GM23338 (cell line): ENCODE measurements at regions not wholly inside any gene's neighbourhood (a gene's known extent, or its start where the extent isn't known, plus 50 kb on each side); places are given as distances from the start of the nearest gene placed in this dataset.

Source experiments
- ATAC-seq: fragments of 200-7000 bp; cut with Tn5 transposase; 3 replicates; pipeline ENCODE4 v1.9.1; 2020
- DNase-seq: peaks from one replicate; pipeline ENCODE4 v3.0.0-alpha.2; 2015; ENCODE audit warnings: low spot score
- H2AFZ ChIP-seq: fragments of 200-600 bp; sonication (generic); 2 replicates; pipeline ENCODE4 v1.8.0; 2016; ENCODE audit warnings: antibody characterized with exemption, mild to moderate bottlenecking, moderate library complexity
- H3F3A ChIP-seq: fragments of 200-600 bp; sonication (generic); replicated peaks from 2 replicates; pipeline ENCODE4 v1.8.0; 2017; ENCODE audit warnings: antibody characterized with exemption, mixed run types, low read depth
- H3K27ac ChIP-seq: fragments of 200-600 bp; sonication (generic); 2 replicates; pipeline ENCODE4 v1.6.1; 2016; ENCODE audit warnings: low read depth
- H3K27me3 ChIP-seq: fragments of 200-600 bp; sonication (generic); 2 replicates; pipeline ENCODE4 v1.8.0; 2016; ENCODE audit warnings: mild to moderate bottlenecking, mixed run types, moderate library complexity; ENCODE audit not compliant: insufficient read depth
- H3K36me3 ChIP-seq: fragments of 200-600 bp; sonication (generic); 2 replicates; pipeline ENCODE4 v1.8.0; 2016; ENCODE audit warnings: mild to moderate bottlenecking; ENCODE audit not compliant: insufficient read depth
- H3K4me1 ChIP-seq: fragments of 200-600 bp; sonication (generic); 2 replicates; pipeline ENCODE4 v1.8.0; 2016; ENCODE audit warnings: mild to moderate bottlenecking, moderate library complexity; ENCODE audit not compliant: insufficient read depth
- H3K4me2 ChIP-seq: fragments of 200-600 bp; sonication (generic); 2 replicates; pipeline ENCODE4 v1.7.1; 2017; ENCODE audit warnings: mixed run types
- H3K4me3 ChIP-seq: fragments of 200-600 bp; sonication (generic); 2 replicates; pipeline ENCODE4 v1.6.1; 2016; ENCODE audit warnings: mixed run types
- H3K79me2 ChIP-seq: fragments of 200-600 bp; sonication (generic); replicated peaks from 2 replicates; pipeline ENCODE4 v1.8.0; 2017; ENCODE audit warnings: mild to moderate bottlenecking; ENCODE audit not compliant: insufficient read depth
- H3K9me2 ChIP-seq: fragments of 200-600 bp; sonication (generic); 2 replicates; pipeline ENCODE4 v1.8.0; 2017; ENCODE audit not compliant: insufficient read depth
- H4K20me1 ChIP-seq: fragments of 200-600 bp; sonication (generic); replicated peaks from 2 replicates; pipeline ENCODE4 v1.8.0; 2017; ENCODE audit warnings: mild to moderate bottlenecking; ENCODE audit not compliant: insufficient read depth
- H3K27ac Mint-ChIP-seq: 2 replicates; pipeline ENCODE4 v1.8.0; 2020; ENCODE audit warnings: inconsistent platforms, mild to moderate bottlenecking, moderate library complexity, mixed read lengths
- H3K27me3 Mint-ChIP-seq: 3 replicates; pipeline ENCODE4 v1.8.0; 2022; ENCODE audit warnings: low read depth, mild to moderate bottlenecking, moderate library complexity, mixed read lengths, inconsistent platforms; ENCODE audit not compliant: insufficient read depth, poor library complexity
- H3K36me3 Mint-ChIP-seq: 3 replicates; pipeline ENCODE4 v1.8.0; 2021; ENCODE audit warnings: low read depth, mild to moderate bottlenecking, inconsistent platforms, moderate library complexity, mixed read lengths
- H3K4me1 Mint-ChIP-seq: 3 replicates; pipeline ENCODE4 v1.8.0; 2020; ENCODE audit warnings: mild to moderate bottlenecking, inconsistent platforms, mixed read lengths
- H3K4me3 Mint-ChIP-seq: 3 replicates; pipeline ENCODE4 v1.8.0; 2021; ENCODE audit warnings: moderate library complexity, mild to moderate bottlenecking, inconsistent platforms, mixed read lengths
- H3K9me3 Mint-ChIP-seq: 3 replicates; pipeline ENCODE4 v1.8.0; 2020; ENCODE audit warnings: moderate library complexity, mild to moderate bottlenecking, inconsistent platforms, mixed read lengths
- CREB1 ChIP-seq: fragments of 250-450 bp; sonication (Bioruptor Pico); IDR thresholded peaks from 2 replicates; pipeline ENCODE4 v1.5.0; 2020; ENCODE audit warnings: low read depth, mild to moderate bottlenecking, moderate library complexity
- EZH2 ChIP-seq: fragments of 200-600 bp; sonication (generic); IDR thresholded peaks from one replicate; pipeline ENCODE4 v1.8.0; 2017; ENCODE audit warnings: antibody characterized with exemption, mild to moderate bottlenecking, low read depth; ENCODE audit not compliant: unreplicated experiment
- NANOG ChIP-seq: IDR thresholded peaks from 2 replicates; pipeline ENCODE4 v1.6.1; 2016; ENCODE audit warnings: antibody characterized with exemption, borderline replicate concordance
- STAT1 ChIP-seq: IDR thresholded peaks from one replicate; pipeline ENCODE4 v1.6.1; 2016; ENCODE audit warnings: antibody characterized with exemption; ENCODE audit not compliant: unreplicated experiment
- ZNF114 ChIP-seq: fragments of 250-450 bp; sonication (Bioruptor Pico); IDR thresholded peaks from 2 replicates; pipeline ENCODE4 v1.5.0; 2020; ENCODE audit warnings: mild to moderate bottlenecking, moderate library complexity
- ZNF462 ChIP-seq: fragments of 250-450 bp; sonication (Bioruptor Pico); IDR thresholded peaks from 2 replicates; pipeline ENCODE4 v1.5.0; 2020; ENCODE audit warnings: mild to moderate bottlenecking, moderate library complexity

GRCh38 chr12:91680864-91681263 lies 464.8 kb downstream of the BTG1 start (continued):
- TF ChIP-seq STAT1 (no peak), CREB1 (CRISPR knock-in tag) (no peak), ZNF114 (CRISPR knock-in tag) (no peak), EZH2 (no peak), ZNF462 (CRISPR knock-in tag) (no peak), NANOG (no peak)

GRCh38 chr12:91677556-91677955 lies 468.1 kb downstream of the BTG1 start:
- H3K27ac Mint-ChIP-seq: no peak overlapping the region
- H3K27me3 Mint-ChIP-seq: no peaks in the 10 kb centered on the region
- Histone ChIP-seq H3K36me3 (no peaks in the 10 kb centered on the region), H4K20me1 (no peaks in the 10 kb centered on the region), H2AFZ (no peak overlapping the region), H3K27ac (no peak overlapping the region), H3K79me2 (no peaks in the 10 kb centered on the region), H3K4me1 (no peaks in the 10 kb centered on the region), H3K4me3 (no peak overlapping the region), H3K4me2 (no peak overlapping the region), H3K9me2 (no peaks in the 10 kb centered on the region), H3K27me3 (no peaks in the 10 kb centered on the region), H3F3A (no peaks in the 10 kb centered on the region)
- H3K9me3 Mint-ChIP-seq: no peaks in the 10 kb centered on the region
- ATAC-seq (no peak), DNase-seq (no peak)
- no peaks in the 10 kb centered on the region for H3K4me1 Mint-ChIP-seq
- TF ChIP-seq STAT1: no peak
- H3K36me3 Mint-ChIP-seq: no peaks in the 10 kb centered on the region
- no peak overlapping the region for H3K4me3 Mint-ChIP-seq
